Omental fat pad (tissue), 3 donors: ENCODE measurements at regions not wholly inside any gene's neighbourhood (a gene's known extent, or its start where the extent isn't known, plus 50 kb on each side); places are given as distances from the start of the nearest gene placed in this dataset.

Experiments used
- ATAC-seq: fragments of 150-250 bp; one replicate; pipeline ENCODE4 v1.9.1; 2016; ENCODE audit warnings: mild to moderate bottlenecking, moderate library complexity; ENCODE audit not compliant: low FRiP score
- DNase-seq: peaks from one replicate; pipeline ENCODE4 v3.0.0-alpha.2; 2019; ENCODE audit warnings: low spot score
- CTCF ChIP-seq, 3 donors: fragments of 450-650 bp; IDR thresholded peaks; one replicate each; pipeline ENCODE4 v1.5.1; 2016 to 2017; ENCODE audit warnings: antibody characterized with exemption in 3 of 3, mild to moderate bottlenecking in 3 of 3, moderate library complexity in 2 of 3

GRCh38 chr9:106075236-106075959 is 381.1 kb downstream of the TMEM38B start:
- DNase-seq (no peak), ATAC-seq (no peak)
- TF ChIP-seq CTCF (IDR thresholded peaks at IDR 0.05), result no peak

- ATAC-seq (no peak), DNase-seq (no peak)
- TF ChIP-seq CTCF (IDR thresholded peaks at IDR 0.05), result no peak
Observed at GRCh38 chr9:106075960-106076327, 381.6 kb downstream of the TMEM38B start.

- no peak for TF ChIP-seq CTCF (IDR thresholded peaks at IDR 0.05)
- ATAC-seq, result no peak
- DNase-seq, result no peak
Observed at GRCh38 chr9:106076711-106077110, 382.4 kb downstream of the TMEM38B start.

GRCh38 chr9:106077731-106078130 is 383.4 kb downstream of the TMEM38B start:
- DNase-seq, result no peak
- no peak for ATAC-seq
- TF ChIP-seq CTCF (IDR thresholded peaks at IDR 0.05), result no peak

- DNase-seq, result no peak
- no peak for ATAC-seq
- TF ChIP-seq CTCF (IDR thresholded peaks at IDR 0.05), result no peak
Observed at GRCh38 chr9:106082621-106083020, 388.3 kb downstream of the TMEM38B start.

GRCh38 chr9:106084702-106085101 is 390.4 kb downstream of the TMEM38B start:
- ATAC-seq (no peak), DNase-seq (no peak)
- no peak for TF ChIP-seq CTCF (IDR thresholded peaks at IDR 0.05)

GRCh38 chr9:106085479-106085878 is 391.1 kb downstream of the TMEM38B start:
- no peak for TF ChIP-seq CTCF (IDR thresholded peaks at IDR 0.05)
- DNase-seq (no peak), ATAC-seq (no peak)
